GM12878 (cell line): ENCODE measurements at regions not wholly inside any gene's neighbourhood (a gene's known extent, or its start where the extent isn't known, plus 50 kb on each side); places are given as distances from the start of the nearest gene placed in this dataset.

Experiments used
- ATAC-seq: fragments of 200-7000 bp; cut with Tn5 transposase; 3 replicates; pipeline ENCODE4 v1.9.1; 2020; ENCODE audit warnings: mild to moderate bottlenecking, moderate library complexity
- BruUV-seq: library from RNA; stranded (reverse); fragments of 400-500 nt; replicated peaks from 2 replicates; lab custom pipeline; 2021; lab: Mats Ljungman, UMichigan
- CTCF ChIA-PET: fragments of 300-600 bp; sonication (Branson Sonifier 250); formaldehyde crosslinking; extraction: SDS; loops from one replicate; lab custom pipeline; 2021; ENCODE audit warnings: inconsistent platforms; lab: Yijun Ruan, JAX
- POLR2A ChIA-PET: fragments of 350-600 bp; formaldehyde crosslinking; extraction: SDS; loops from one replicate; lab custom pipeline; 2021; ENCODE audit warnings: inconsistent platforms; lab: Charles Lee
- RAD21 ChIA-PET: fragments of 300-600 bp; sonication (Branson Sonifier 250); formaldehyde crosslinking; loops from one replicate; lab custom pipeline; 2023; ENCODE audit warnings: antibody characterized with exemption; ENCODE audit not compliant: unreplicated experiment; lab: Charles Lee
- SMC1A ChIA-PET: fragments of 300-600 bp; sonication (Branson Sonifier 250); formaldehyde crosslinking; loops from one replicate; lab custom pipeline; 2023; ENCODE audit not compliant: unreplicated experiment, uncharacterized antibody; lab: Charles Lee
- DNase-seq: peaks from one replicate; pipeline ENCODE4 v3.0.0-alpha.2; 2011; ENCODE audit warnings: low read depth, low spot score
- FAIRE-seq: peaks from 3 replicates; lab custom pipeline; 2011; peaks lifted over from hg19 to GRCh38; lab: Jason Lieb, UNC
- H2AFZ ChIP-seq: 2 replicates; pipeline ENCODE4 v1.6.0; 2011; ENCODE audit warnings: low read depth, low read length, control low read depth; ENCODE audit not compliant: control insufficient read depth
- H3K27ac ChIP-seq: 2 replicates; pipeline ENCODE4 v1.5.1; 2011; ENCODE audit warnings: control low read depth; ENCODE audit not compliant: control insufficient read depth, insufficient read depth
- H3K27me3 ChIP-seq, 2 experiments: replicated peaks in 1 of 2; 2 replicates each; pipeline versions ENCODE4 v1.6.0 to v1.6.1; 2011; ENCODE audit warnings: low read length in 1 of 2; ENCODE audit not compliant: control insufficient read depth in 2 of 2, insufficient read depth in 2 of 2
- H3K36me3 ChIP-seq, 2 experiments: 2 replicates each; pipeline ENCODE4 v1.5.1; 2011; ENCODE audit warnings: low read length in 1 of 2; ENCODE audit not compliant: control insufficient read depth in 2 of 2, insufficient read depth in 2 of 2
- H3K4me1 ChIP-seq: 2 replicates; pipeline ENCODE4 v1.6.1; 2011; ENCODE audit warnings: mild to moderate bottlenecking, low read length, moderate library complexity, mixed read lengths; ENCODE audit not compliant: control insufficient read depth, insufficient read depth
- H3K4me2 ChIP-seq: 2 replicates; pipeline ENCODE4 v1.6.0; 2011; ENCODE audit warnings: control low read depth; ENCODE audit not compliant: control insufficient read depth, insufficient read depth
- H3K4me3 ChIP-seq: fragments of 200-600 bp; sonication (generic); 2 replicates; pipeline ENCODE4 v1.5.1; 2016
- H3K79me2 ChIP-seq: 2 replicates; pipeline ENCODE4 v1.6.0; 2011; ENCODE audit warnings: low read length; ENCODE audit not compliant: control insufficient read depth, insufficient read depth
- H3K9ac ChIP-seq: 2 replicates; pipeline ENCODE4 v1.8.0; 2011; ENCODE audit warnings: low read length, control low read depth, mixed read lengths; ENCODE audit not compliant: control insufficient read depth, insufficient read depth
- H3K9me3 ChIP-seq: replicated peaks from 3 replicates; pipeline ENCODE4 v1.5.1; 2011; ENCODE audit warnings: mild to moderate bottlenecking, low read length; ENCODE audit not compliant: control insufficient read depth, insufficient read depth
- H4K20me1 ChIP-seq: 2 replicates; pipeline ENCODE4 v1.6.0; 2011; ENCODE audit not compliant: control insufficient read depth, insufficient read depth
- CTCF ChIP-seq, 3 experiments: IDR thresholded peaks in 2 of 3; conservative IDR thresholded peaks in 1 of 3; 2 replicates each; pipeline ENCODE4 v1.5.1; 2011; ENCODE audit warnings: low read depth in 3 of 3, low read length in 3 of 3, mild to moderate bottlenecking in 3 of 3, control low read depth in 2 of 3, moderate library complexity in 2 of 3, inconsistent platforms in 1 of 3, mixed read lengths in 1 of 3; ENCODE audit not compliant: control insufficient read depth in 2 of 3, insufficient read depth in 1 of 3; ENCODE audit errors: extremely low read depth in 1 of 3
- FOXK2 ChIP-seq: fragments of 450-650 bp; IDR thresholded peaks from 2 replicates; pipeline ENCODE4 v1.6.1; 2017; ENCODE audit warnings: mild to moderate bottlenecking, moderate library complexity
- POLR2AphosphoS5 ChIP-seq: IDR thresholded peaks from 2 replicates; pipeline ENCODE4 v1.6.1; 2011; ENCODE audit warnings: mild to moderate bottlenecking, low read length, inconsistent platforms
- SREBF2 ChIP-seq: IDR thresholded peaks from 2 replicates; pipeline ENCODE4 v1.6.1; 2012; ENCODE audit warnings: mild to moderate bottlenecking, low read length
- USF1 ChIP-seq: IDR thresholded peaks from 2 replicates; pipeline ENCODE4 v1.6.1; 2011; ENCODE audit warnings: borderline replicate concordance, low read depth, mild to moderate bottlenecking, moderate library complexity, mixed read lengths, low read length; ENCODE audit not compliant: insufficient read depth; ENCODE audit errors: extremely low read length
- YBX1 ChIP-seq: fragments of 450-650 bp; IDR thresholded peaks from 2 replicates; pipeline ENCODE4 v1.6.1; 2016; ENCODE audit warnings: antibody characterized with exemption
- YY1 ChIP-seq: IDR thresholded peaks from 2 replicates; pipeline ENCODE4 v1.6.1; 2011; ENCODE audit warnings: low read depth, mild to moderate bottlenecking, low read length
- ZNF384 ChIP-seq: IDR thresholded peaks from 2 replicates; pipeline ENCODE4 v1.6.1; 2012; ENCODE audit warnings: low read depth, mild to moderate bottlenecking, low read length, improper control_type of control experiment, borderline replicate concordance
- ZSCAN29 ChIP-seq: fragments of 450-650 bp; IDR thresholded peaks from 2 replicates; pipeline ENCODE4 v1.6.1; 2017; ENCODE audit warnings: mild to moderate bottlenecking, moderate library complexity
- WGBS: methylation state at CpG from one replicate; pipeline ENCODE4 v1.1.6; 2016; ENCODE audit warnings: low lambda C conversion rate; ENCODE audit not compliant: insufficient replicate concordance, insufficient coverage; ENCODE audit errors: missing lambda C conversion rate; 5-methylcytosine and 5-hydroxymethylcytosine counted together
- in situ Hi-C: fragments of 300-500 bp; cut with MboI; formaldehyde crosslinking; loops from 9 replicates; pipeline ENCODE4 v1.14.3; 2018; ENCODE audit warnings: mixed read lengths
- intact Hi-C: fragments of 100-400 bp; cut with micrococcal nuclease; formaldehyde crosslinking; loops from one replicate; pipeline ENCODE4 v1.14.2; 2022; ENCODE audit not compliant: unreplicated experiment

GRCh38 chr22:27073601-27074425 is 416.4 kb downstream of the MIAT start:
- Histone ChIP-seq H3K4me1 (no peaks in the 10 kb centered on the region), H3K79me2 (no peaks in the 10 kb centered on the region), H3K9me3 (no peaks in the 10 kb centered on the region), H3K4me3 (no peak overlapping the region), H4K20me1 (no peaks in the 10 kb centered on the region), H2AFZ (no peak overlapping the region), H3K27ac (no peak overlapping the region), H3K27me3 (no peaks in the 10 kb centered on the region; a peak in 1 of 4 replicates), H3K4me2 (no peak overlapping the region), H3K36me3 (no peaks in the 10 kb centered on the region), H3K9ac (no peak overlapping the region)
- ChIA-PET SMC1A (no interaction called here), POLR2A (no interaction called here), RAD21 (no interaction called here), CTCF (no interaction called here)
- no peak for DNase-seq
- WGBS: 54% methylated on average over 12 of the region's 12 CpGs
- no peak for FAIRE-seq
- intact Hi-C loops (no loop called here), in situ Hi-C loops (no loop called here)
- no peak for TF ChIP-seq YY1
- TF ChIP-seq FOXK2: no peak
- TF ChIP-seq YBX1: no peak
- TF ChIP-seq ZSCAN29: no peak
- no peak for TF ChIP-seq ZNF384
- no peak for TF ChIP-seq SREBF2
- TF ChIP-seq USF1: no peak
- no peak for TF ChIP-seq POLR2AphosphoS5
- no peak for TF ChIP-seq CTCF (IDR thresholded peaks at IDR 0.05 in 2 of 3, conservative IDR thresholded peaks at IDR 0.05 in 1 of 3; ENCODE audit: control insufficient read depth in 2 of 3, extremely low read depth in 1 of 3, insufficient read depth in 1 of 3, low read depth in 3 of 3, low read length in 3 of 3)
- no TSS peak for BruUV-seq
- ATAC-seq: no peak
